AML-193 (cell line): ENCODE measurements at regions not wholly inside any gene's neighbourhood (a gene's known extent, or its start where the extent isn't known, plus 50 kb on each side); places are given as distances from the start of the nearest gene placed in this dataset.
"Not testable (repeated sequence)": the region's sequence is repeated elsewhere in the genome, so short reads cannot be mapped to it uniquely, and the experiment has no call there.

Source experiments
- DNase-seq, 2 experiments: peaks; one replicate each; lab custom pipeline; 2025; lab: John Stamatoyannopoulos, UW

GRCh38 chr10:34013235-34013634, 678.8 kb upstream of the NRP1 start:
- no peak for DNase-seq

GRCh38 chr10:34010891-34011290, 676.4 kb upstream of the NRP1 start:
- DNase-seq: peak; percentile 49 to 63

GRCh38 chr10:34010228-34010627, 675.8 kb upstream of the NRP1 start:
- DNase-seq: not testable (repeated sequence)

GRCh38 chr10:34008656-34009055, 674.2 kb upstream of the NRP1 start:
- DNase-seq: no peak

GRCh38 chr10:34006471-34006870, 672.0 kb upstream of the NRP1 start:
- no peak for DNase-seq

GRCh38 chr10:34003561-34003960, 669.1 kb upstream of the NRP1 start:
- DNase-seq: no peak

GRCh38 chr10:34002896-34003295, 668.4 kb upstream of the NRP1 start:
- DNase-seq: no peak

GRCh38 chr10:34001831-34002230, 667.4 kb upstream of the NRP1 start:
- DNase-seq: no peak

GRCh38 chr10:34001087-34001580, 666.7 kb upstream of the NRP1 start:
- no peak for DNase-seq

- no peak for DNase-seq
Observed at GRCh38 chr10:33993917-33994316, 659.5 kb upstream of the NRP1 start.

- no peak for DNase-seq
Observed at GRCh38 chr10:33991924-33992323, 657.5 kb upstream of the NRP1 start.

- DNase-seq: no peak
Observed at GRCh38 chr10:33986515-33986914, 652.0 kb upstream of the NRP1 start.

- DNase-seq: no peak
Observed at GRCh38 chr10:33986016-33986415, 651.5 kb upstream of the NRP1 start.

- no peak for DNase-seq
Observed at GRCh38 chr10:33982995-33983394, 648.5 kb upstream of the NRP1 start.

- DNase-seq: no peak
Observed at GRCh38 chr10:33981301-33981700, 646.8 kb upstream of the NRP1 start.

- DNase-seq: no peak
Observed at GRCh38 chr10:33979195-33979594, 644.7 kb upstream of the NRP1 start.

GRCh38 chr10:33975481-33975880, 641.0 kb upstream of the NRP1 start:
- DNase-seq: no peak

GRCh38 chr10:33974976-33975478, 640.6 kb upstream of the NRP1 start:
- DNase-seq: no peak

- no peak for DNase-seq
Observed at GRCh38 chr10:33968983-33969382, 634.5 kb upstream of the NRP1 start.

GRCh38 chr10:33967606-33968120, 633.2 kb upstream of the NRP1 start:
- DNase-seq: no peak

GRCh38 chr10:33966946-33967345, 632.5 kb upstream of the NRP1 start:
- DNase-seq: no peak

- no peak for DNase-seq
Observed at GRCh38 chr10:33965795-33966581, 631.5 kb upstream of the NRP1 start.

- DNase-seq: no peak
Observed at GRCh38 chr10:33963729-33964128, 629.3 kb upstream of the NRP1 start.

GRCh38 chr10:33956322-33956721, 621.9 kb upstream of the NRP1 start:
- not testable (repeated sequence) for DNase-seq
